H1 (cell line): ENCODE measurements at regions not wholly inside any gene's neighbourhood (a gene's known extent, or its start where the extent isn't known, plus 50 kb on each side); places are given as distances from the start of the nearest gene placed in this dataset.

Experiments used
- CTCF ChIA-PET: fragments of 300-600 bp; sonication (Branson Sonifier 250); formaldehyde crosslinking; loops from one replicate; lab custom pipeline; 2021; ENCODE audit not compliant: partially characterized antibody; lab: Charles Lee
- POLR2A ChIA-PET: fragments of 300-600 bp; sonication (Branson Sonifier 250); formaldehyde crosslinking; loops from one replicate; lab custom pipeline; 2021; ENCODE audit warnings: inconsistent platforms; ENCODE audit not compliant: partially characterized antibody; lab: Charles Lee
- DNase-seq, 2 experiments: peaks; one replicate each; pipeline versions ENCODE4 v3.0.0 to v3.0.0-alpha.2; 2010 to 2022; ENCODE audit warnings: low spot score in 2 of 2, low read depth in 1 of 2, mixed read lengths in 1 of 2
- FAIRE-seq: peaks from 2 replicates; lab custom pipeline; 2011; peaks lifted over from hg19 to GRCh38; lab: Jason Lieb, UNC
- H2AFZ ChIP-seq: 2 replicates; pipeline ENCODE4 v1.8.1; 2012; ENCODE audit warnings: low read length, inconsistent platforms
- H2AK5ac ChIP-seq: 2 replicates; pipeline ENCODE4 v1.6.1; 2013; ENCODE audit warnings: low read depth, low read length
- H2BK120ac ChIP-seq: replicated peaks from 2 replicates; pipeline ENCODE3; 2013; ENCODE audit warnings: low read depth, low read length, inconsistent platforms
- H2BK12ac ChIP-seq: 2 replicates; pipeline ENCODE4 v1.6.1; 2013; ENCODE audit warnings: low read depth, low read length
- H2BK15ac ChIP-seq: 2 replicates; pipeline ENCODE4 v1.6.1; 2013; ENCODE audit warnings: low read length
- H2BK20ac ChIP-seq: 2 replicates; pipeline ENCODE4 v1.6.1; 2013; ENCODE audit warnings: low read length
- H2BK5ac ChIP-seq: 2 replicates; pipeline ENCODE4 v1.6.1; 2013; ENCODE audit warnings: low read depth, low read length
- H3K14ac ChIP-seq: 2 replicates; pipeline ENCODE4 v1.6.1; 2013; ENCODE audit warnings: inconsistent platforms; ENCODE audit not compliant: insufficient read length
- H3K18ac ChIP-seq: 2 replicates; pipeline ENCODE4 v1.6.1; 2013; ENCODE audit warnings: low read length; ENCODE audit errors: extremely low read depth
- H3K23ac ChIP-seq: 2 replicates; pipeline ENCODE4 v1.6.1; 2013; ENCODE audit warnings: inconsistent platforms; ENCODE audit not compliant: insufficient read length
- H3K23me2 ChIP-seq: 2 replicates; pipeline ENCODE4 v1.6.1; 2013; ENCODE audit warnings: low read depth, low read length
- H3K27ac ChIP-seq: 2 replicates; pipeline ENCODE4 v1.6.1; 2011; ENCODE audit warnings: low read depth, low read length, inconsistent platforms
- H3K27me3 ChIP-seq, 4 experiments: replicated peaks in 1 of 4; 1 replicate in 1 of 4; 2 replicates in 3 of 4; pipeline versions ENCODE4 v1.6.1 to v1.8.1; 2011 to 2013; ENCODE audit warnings: low read length in 3 of 4, mild to moderate bottlenecking in 3 of 4, inconsistent platforms in 2 of 4, mixed read lengths in 2 of 4, moderate library complexity in 1 of 4; ENCODE audit not compliant: control insufficient read depth in 3 of 4, insufficient read depth in 3 of 4; ENCODE audit errors: extremely low read depth in 1 of 4
- H3K36me3 ChIP-seq, 4 experiments: 2 replicates each; pipeline versions ENCODE4 v1.6.1 to v1.8.1; 2011 to 2013; ENCODE audit warnings: mild to moderate bottlenecking in 4 of 4, low read length in 3 of 4, moderate library complexity in 2 of 4, control low read depth in 1 of 4, inconsistent platforms in 1 of 4; ENCODE audit not compliant: insufficient read depth in 4 of 4, control insufficient read depth in 2 of 4
- H3K4ac ChIP-seq: replicated peaks from 2 replicates; pipeline ENCODE3; 2013; ENCODE audit warnings: low read length, low read depth, mixed read lengths, inconsistent platforms; ENCODE audit not compliant: insufficient read length
- H3K4me1 ChIP-seq, 4 experiments: replicated peaks in 1 of 4; 1 replicate in 1 of 4; 2 replicates in 3 of 4; pipeline versions ENCODE4 v1.6.1 to v1.8.1; 2011 to 2013; ENCODE audit warnings: low read length in 3 of 4, inconsistent platforms in 2 of 4, mixed read lengths in 1 of 4; ENCODE audit not compliant: insufficient read depth in 4 of 4, control insufficient read depth in 3 of 4
- H3K4me2 ChIP-seq, 2 experiments: 2 replicates each; pipeline versions ENCODE4 v1.6.1 to v1.8.1; 2011 to 2013; ENCODE audit warnings: low read depth in 2 of 2, low read length in 2 of 2, control low read depth in 1 of 2, inconsistent platforms in 1 of 2, mild to moderate bottlenecking in 1 of 2; ENCODE audit not compliant: insufficient read depth in 1 of 2
- H3K4me3 ChIP-seq, 4 experiments: fragments of 200-600, 300-600 bp in 1 of 4; sonication (generic), shearing (Covaris generic), sonication (Bioruptor Twin) in 1 of 4; 2 replicates each; pipeline versions ENCODE4 v1.5.1 to v1.8.1; 2011 to 2016; ENCODE audit warnings: low read length in 4 of 4, low read depth in 3 of 4, control low read depth in 2 of 4, inconsistent platforms in 2 of 4, mild to moderate bottlenecking in 2 of 4, mixed read lengths in 1 of 4, moderate library complexity in 1 of 4; ENCODE audit not compliant: insufficient read depth in 2 of 4; ENCODE audit errors: extremely low read depth in 1 of 4
- H3K56ac ChIP-seq: replicated peaks from 2 replicates; pipeline ENCODE3; 2013; ENCODE audit warnings: low read depth, mild to moderate bottlenecking, mixed read lengths, low read length, inconsistent platforms; ENCODE audit not compliant: insufficient read length
- H3K79me1 ChIP-seq: 2 replicates; pipeline ENCODE4 v1.6.1; 2013; ENCODE audit warnings: low read depth, low read length, control low read depth
- H3K79me2 ChIP-seq, 2 experiments: 2 replicates each; pipeline versions ENCODE4 v1.6.1 to v1.8.1; 2012 to 2013; ENCODE audit warnings: low read length in 2 of 2, mild to moderate bottlenecking in 2 of 2, inconsistent platforms in 1 of 2; ENCODE audit not compliant: insufficient read depth in 2 of 2, control insufficient read depth in 1 of 2
- H3K9ac ChIP-seq, 4 experiments: replicated peaks in 1 of 4; 1 replicate in 1 of 4; 2 replicates in 3 of 4; pipeline versions ENCODE4 v1.6.1 to v1.8.1; 2011 to 2013; ENCODE audit warnings: low read depth in 3 of 4, low read length in 3 of 4, control low read depth in 2 of 4, mild to moderate bottlenecking in 2 of 4, moderate library complexity in 2 of 4, inconsistent platforms in 1 of 4; ENCODE audit errors: extremely low read depth in 1 of 4
- H3K9me3 ChIP-seq, 2 experiments: 2 replicates each; pipeline versions ENCODE4 v1.6.1 to v1.8.1; 2012 to 2013; ENCODE audit warnings: mild to moderate bottlenecking in 2 of 2, moderate library complexity in 2 of 2, control low read depth in 1 of 2, inconsistent platforms in 1 of 2, low read depth in 1 of 2, low read length in 1 of 2, mixed read lengths in 1 of 2; ENCODE audit not compliant: insufficient read depth in 2 of 2
- H4K20me1 ChIP-seq, 2 experiments: replicated peaks in 1 of 2; 2 replicates each; pipeline versions ENCODE3 to v1.8.1; 2011 to 2013; ENCODE audit warnings: inconsistent platforms in 2 of 2, low read length in 2 of 2, mild to moderate bottlenecking in 1 of 2; ENCODE audit not compliant: insufficient read depth in 2 of 2, control insufficient read depth in 1 of 2
- H4K5ac ChIP-seq: 2 replicates; pipeline ENCODE4 v1.6.1; 2013; ENCODE audit warnings: low read length, low read depth, mixed read lengths, inconsistent platforms; ENCODE audit not compliant: insufficient read length
- H4K8ac ChIP-seq: 2 replicates; pipeline ENCODE4 v1.8.0; 2013; ENCODE audit warnings: mild to moderate bottlenecking, moderate library complexity, low read length, inconsistent platforms; ENCODE audit not compliant: insufficient read depth; ENCODE audit errors: extremely low read depth
- H4K91ac ChIP-seq: replicated peaks from 2 replicates; pipeline ENCODE3; 2013; ENCODE audit warnings: low read length, mixed read lengths, inconsistent platforms; ENCODE audit not compliant: insufficient read length
- EZH2 ChIP-seq: fragments of 200-600 bp; sonication (generic); IDR thresholded peaks from 2 replicates; pipeline ENCODE4 v1.7.1; 2012; ENCODE audit warnings: low read depth, mild to moderate bottlenecking, moderate library complexity, low read length, inconsistent platforms; ENCODE audit not compliant: severe bottlenecking
- GTF2F1 ChIP-seq: IDR thresholded peaks from 2 replicates; pipeline ENCODE4 v1.6.1; 2012; ENCODE audit warnings: low read depth, low read length, improper control_type of control experiment, borderline replicate concordance
- HDAC2 ChIP-seq, 2 experiments: fragments of 300-600 bp in 1 of 2; sonication (generic) in 1 of 2; IDR thresholded peaks; 2 replicates each; pipeline ENCODE4 v1.6.1; 2011 to 2012; ENCODE audit warnings: low read depth in 2 of 2, low read length in 2 of 2, mild to moderate bottlenecking in 2 of 2, moderate library complexity in 2 of 2, borderline replicate concordance in 1 of 2, inconsistent platforms in 1 of 2
- JUN ChIP-seq: IDR thresholded peaks from 2 replicates; pipeline ENCODE4 v1.6.1; 2011; ENCODE audit warnings: low read depth, mild to moderate bottlenecking, improper control_type of control experiment, low read length
- RAD21 ChIP-seq, 2 experiments: IDR thresholded peaks in 1 of 2; conservative IDR thresholded peaks in 1 of 2; 2 replicates each; pipeline ENCODE4 v1.6.1; 2011; ENCODE audit warnings: low read depth in 2 of 2, low read length in 2 of 2, improper control_type of control experiment in 1 of 2, inconsistent platforms in 1 of 2, mild to moderate bottlenecking in 1 of 2, moderate library complexity in 1 of 2
- RXRA ChIP-seq: IDR thresholded peaks from 2 replicates; pipeline ENCODE4 v1.6.1; 2011; ENCODE audit warnings: low read depth, mild to moderate bottlenecking, low read length, moderate library complexity; ENCODE audit not compliant: insufficient read depth
- TCF12 ChIP-seq: IDR thresholded peaks from 2 replicates; pipeline ENCODE4 v1.6.1; 2011; ENCODE audit warnings: low read depth, mild to moderate bottlenecking, low read length
- WGBS, 2 experiments: shearing (Covaris generic) in 1 of 2; methylation state at CpG; one replicate each; pipeline versions ENCODE4 v1.1.6 to v1.1.7; 2013 to 2015; ENCODE audit warnings: low lambda C conversion rate in 2 of 2, mixed read lengths in 2 of 2, inconsistent platforms in 1 of 2, low coverage in 1 of 2, missing lambda C conversion rate in 1 of 2; ENCODE audit not compliant: insufficient replicate concordance in 2 of 2, insufficient coverage in 1 of 2, insufficient read length in 1 of 2; ENCODE audit errors: extremely low coverage in 1 of 2, missing lambda C conversion rate in 1 of 2; 5-methylcytosine and 5-hydroxymethylcytosine counted together
- TF ChIP-seq, protein P1 (sequence below): IDR thresholded peaks from 2 replicates; pipeline ENCODE4 v1.6.1; 2012; ENCODE audit warnings: low read length, inconsistent platforms

- POLR2A ChIA-PET = no interaction called here
- 94% methylated on average over 4 of the region's 4 CpGs; no CpG with 5 or more reads in 1 of the 2 experiments for WGBS, 2 experiments
- Histone ChIP-seq H2BK120ac (no peak overlapping the region), H4K91ac (no peak overlapping the region), H3K27ac (no peak overlapping the region), H2BK20ac (no peak overlapping the region), H2BK5ac (no peak overlapping the region), H3K56ac (no peak overlapping the region), H4K5ac (no peak overlapping the region), H2BK12ac (no peak overlapping the region), H3K36me3 (no peaks in the 10 kb centered on the region), H3K4ac (no peak overlapping the region), H3K4me1 (peaks cover 0 to 5% (median 0%) of the 10 kb centered on the region in 4 experiments; a peak in 1 of 7 replicates), H3K79me1 (no peaks in the 10 kb centered on the region; the same call in 1 of the 2 replicates), H3K4me3 (no peak overlapping the region), H4K20me1 (no peaks in the 10 kb centered on the region)
- FAIRE-seq (no peak), DNase-seq (no peak)
- TF ChIP-seq, protein P1, sequence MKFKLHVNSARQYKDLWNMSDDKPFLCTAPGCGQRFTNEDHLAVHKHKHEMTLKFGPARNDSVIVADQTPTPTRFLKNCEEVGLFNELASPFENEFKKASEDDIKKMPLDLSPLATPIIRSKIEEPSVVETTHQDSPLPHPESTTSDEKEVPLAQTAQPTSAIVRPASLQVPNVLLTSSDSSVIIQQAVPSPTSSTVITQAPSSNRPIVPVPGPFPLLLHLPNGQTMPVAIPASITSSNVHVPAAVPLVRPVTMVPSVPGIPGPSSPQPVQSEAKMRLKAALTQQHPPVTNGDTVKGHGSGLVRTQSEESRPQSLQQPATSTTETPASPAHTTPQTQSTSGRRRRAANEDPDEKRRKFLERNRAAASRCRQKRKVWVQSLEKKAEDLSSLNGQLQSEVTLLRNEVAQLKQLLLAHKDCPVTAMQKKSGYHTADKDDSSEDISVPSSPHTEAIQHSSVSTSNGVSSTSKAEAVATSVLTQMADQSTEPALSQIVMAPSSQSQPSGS = no peak
- TF ChIP-seq TCF12 = no peak
- TF ChIP-seq JUN = no peak
- no peak for TF ChIP-seq RXRA
- no peak for TF ChIP-seq HDAC2 (IDR thresholded peaks at IDR 0.05; ENCODE audit: borderline replicate concordance in 1 of 2, low read depth in 2 of 2, low read length in 2 of 2)
- no peak for TF ChIP-seq GTF2F1
- no peak for TF ChIP-seq EZH2
- no peak for TF ChIP-seq RAD21 (IDR thresholded peaks at IDR 0.05 in 1 of 2, conservative IDR thresholded peaks at IDR 0.05 in 1 of 2; ENCODE audit: low read depth in 2 of 2, low read length in 2 of 2)
- TF ChIP-seq, all 59 proteins: peak for 0
- no peak overlapping the region for H3K9ac ChIP-seq
- no peak overlapping the region for H3K14ac ChIP-seq
- no peak overlapping the region for H3K4me2 ChIP-seq
- H3K23me2 ChIP-seq = no peaks in the 10 kb centered on the region
- H4K8ac ChIP-seq = no peak overlapping the region
- H3K23ac ChIP-seq = no peak overlapping the region
- no peak overlapping the region for H2AFZ ChIP-seq
- no peaks in the 10 kb centered on the region for H3K27me3 ChIP-seq
- CTCF ChIA-PET = interaction anchor here (1.1 to 3.0 kb wide), 3 partner anchors 10 to 66 kb away, joined by 3 to 9 read pairs (median 5); no protein-coding TSS in a partner anchor
- H3K79me2 ChIP-seq = no peaks in the 10 kb centered on the region
- no peak overlapping the region for H2AK5ac ChIP-seq
- 0 out of 4 replicates have a peak, but pooled peaks cover 0 to 4% of the 10 kb centered on the region in 2 experiments for H3K9me3 ChIP-seq
- H2BK15ac ChIP-seq = no peak overlapping the region
- no peak overlapping the region for H3K18ac ChIP-seq
Observed at GRCh38 chr2:129857200-129857599, 122.3 kb upstream of the RAB6C start.
